ENCODE measurements at regions not wholly inside any gene's neighbourhood (a gene's known extent, or its start where the extent isn't known, plus 50 kb on each side); places are given as distances from the start of the nearest gene placed in this dataset.
A peak's percentile ranks its signal among the peaks of the same experiment; 100 is the strongest.
"Not testable (repeated sequence)": the region's sequence is repeated elsewhere in the genome, so short reads cannot be mapped to it uniquely, and the experiment has no call there.

DNA sequence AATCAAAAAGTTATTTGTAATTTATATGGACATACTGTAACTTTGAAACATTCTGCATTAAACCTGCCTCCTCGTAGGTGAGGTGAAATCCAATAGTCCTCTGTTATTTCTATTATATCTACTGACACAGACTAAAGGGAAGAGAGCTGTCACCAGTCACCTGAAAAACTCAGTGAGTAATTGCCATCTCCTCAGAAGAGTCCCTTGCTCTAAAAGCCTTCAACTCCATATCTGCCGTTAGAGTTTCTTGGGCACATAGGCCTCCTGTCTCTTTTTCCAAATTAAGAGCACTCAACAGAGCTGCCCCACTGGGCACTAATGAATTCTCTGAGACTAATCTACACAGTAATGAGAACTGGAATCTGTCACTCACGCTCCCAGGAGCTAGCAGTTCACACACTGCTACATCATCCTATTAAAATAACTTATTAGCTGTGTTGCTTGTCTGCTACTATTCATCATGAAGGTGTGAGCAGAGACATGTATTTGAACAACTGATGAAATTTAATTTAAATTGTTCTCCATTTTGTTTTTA lies 67.3 kb upstream of the VCAN start:
- no peaks in the 10 kb centered on the region for H3K9me3 ChIP-seq
- no peak overlapping the region for H3K27ac ChIP-seq
- TF ChIP-seq, protein P1, sequence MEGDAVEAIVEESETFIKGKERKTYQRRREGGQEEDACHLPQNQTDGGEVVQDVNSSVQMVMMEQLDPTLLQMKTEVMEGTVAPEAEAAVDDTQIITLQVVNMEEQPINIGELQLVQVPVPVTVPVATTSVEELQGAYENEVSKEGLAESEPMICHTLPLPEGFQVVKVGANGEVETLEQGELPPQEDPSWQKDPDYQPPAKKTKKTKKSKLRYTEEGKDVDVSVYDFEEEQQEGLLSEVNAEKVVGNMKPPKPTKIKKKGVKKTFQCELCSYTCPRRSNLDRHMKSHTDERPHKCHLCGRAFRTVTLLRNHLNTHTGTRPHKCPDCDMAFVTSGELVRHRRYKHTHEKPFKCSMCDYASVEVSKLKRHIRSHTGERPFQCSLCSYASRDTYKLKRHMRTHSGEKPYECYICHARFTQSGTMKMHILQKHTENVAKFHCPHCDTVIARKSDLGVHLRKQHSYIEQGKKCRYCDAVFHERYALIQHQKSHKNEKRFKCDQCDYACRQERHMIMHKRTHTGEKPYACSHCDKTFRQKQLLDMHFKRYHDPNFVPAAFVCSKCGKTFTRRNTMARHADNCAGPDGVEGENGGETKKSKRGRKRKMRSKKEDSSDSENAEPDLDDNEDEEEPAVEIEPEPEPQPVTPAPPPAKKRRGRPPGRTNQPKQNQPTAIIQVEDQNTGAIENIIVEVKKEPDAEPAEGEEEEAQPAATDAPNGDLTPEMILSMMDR (IDR thresholded peaks at IDR 0.05) = no peak
- no peak for DNase-seq
- H3K4me3 ChIP-seq = no peak overlapping the region
- H3K27me3 ChIP-seq = no peaks in the 10 kb centered on the region
- H3K36me3 ChIP-seq = no peaks in the 10 kb centered on the region
- peaks cover 0 to 12% of the 10 kb centered on the region in 2 donors for H3K4me1 ChIP-seq
- intact Hi-C loops (cut with DNase I) = no loop called here
- ATAC-seq = no peak

DNA sequence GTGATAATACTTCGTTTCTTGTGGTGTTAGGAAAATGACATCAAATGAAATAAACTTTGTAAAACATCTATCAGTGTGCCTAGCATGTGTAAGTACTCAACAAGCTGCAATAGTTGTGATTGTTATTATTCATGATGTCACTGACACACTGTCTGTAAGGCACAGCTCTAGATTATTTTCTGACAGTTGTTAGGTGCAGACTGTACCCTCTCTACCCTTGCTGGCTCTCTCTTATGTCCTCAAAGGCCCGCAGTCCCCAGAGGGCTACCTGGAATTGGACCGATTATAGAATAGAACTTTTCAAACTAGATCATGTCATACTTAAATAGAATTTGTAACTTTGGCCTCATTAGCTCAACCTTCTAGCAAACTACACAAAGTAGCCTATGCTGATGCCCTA lies 65.9 kb upstream of the VCAN start:
- no peaks in the 10 kb centered on the region for H3K27me3 ChIP-seq
- peaks cover 0 to 23% of the 10 kb centered on the region in 2 donors for H3K4me1 ChIP-seq
- no peak overlapping the region for H3K27ac ChIP-seq
- H3K4me3 ChIP-seq = no peak overlapping the region
- H3K36me3 ChIP-seq = no peaks in the 10 kb centered on the region
- ATAC-seq = no peak
- intact Hi-C loops (cut with DNase I) = no loop called here
- peaks cover 0 to 4% of the 10 kb centered on the region in 2 donors for H3K9me3 ChIP-seq
- TF ChIP-seq, protein P1 (IDR thresholded peaks at IDR 0.05) = no peak
- DNase-seq = no peak

- H3K4me1 ChIP-seq = peaks cover 0 to 11% of the 10 kb centered on the region in 2 donors
- DNase-seq = no peak
- H3K4me3 ChIP-seq = no peak overlapping the region
- H3K36me3 ChIP-seq = no peaks in the 10 kb centered on the region
- TF ChIP-seq, protein P1 (IDR thresholded peaks at IDR 0.05) = no peak
- peaks cover 0 to 4% of the 10 kb centered on the region in 2 donors for H3K9me3 ChIP-seq
- intact Hi-C loops (cut with DNase I) = no loop called here
- no peaks in the 10 kb centered on the region for H3K27me3 ChIP-seq
- no peak overlapping the region for H3K27ac ChIP-seq
- ATAC-seq = no peak
Observed at GRCh38 chr5:83406906-83407305, 64.6 kb upstream of the VCAN start.

GRCh38 chr5:83407931-83408330 lies 63.6 kb upstream of the VCAN start:
- H3K27ac ChIP-seq = no peak overlapping the region
- H3K4me1 ChIP-seq = peaks cover 0 to 11% of the 10 kb centered on the region in 2 donors
- no peak overlapping the region for H3K4me3 ChIP-seq
- intact Hi-C loops (cut with DNase I) = no loop called here
- TF ChIP-seq, protein P1 (IDR thresholded peaks at IDR 0.05) = no peak
- H3K9me3 ChIP-seq = peaks cover 0 to 4% of the 10 kb centered on the region in 2 donors
- no peaks in the 10 kb centered on the region for H3K36me3 ChIP-seq
- ATAC-seq (no peak), DNase-seq (no peak)
- no peaks in the 10 kb centered on the region for H3K27me3 ChIP-seq

GRCh38 chr5:83408719-83409118 lies 62.8 kb upstream of the VCAN start:
- Histone ChIP-seq H3K36me3 (no peaks in the 10 kb centered on the region), H3K9me3 (peaks cover 0 to 4% of the 10 kb centered on the region in 2 donors), H3K4me3 (no peak overlapping the region), H3K27me3 (no peaks in the 10 kb centered on the region), H3K4me1 (peaks cover 0 to 11% of the 10 kb centered on the region in 2 donors), H3K27ac (no peak overlapping the region)
- TF ChIP-seq, protein P1 (IDR thresholded peaks at IDR 0.05) = no peak
- ATAC-seq = no peak
- intact Hi-C loops (cut with DNase I) = no loop called here
- no peak for DNase-seq

DNA sequence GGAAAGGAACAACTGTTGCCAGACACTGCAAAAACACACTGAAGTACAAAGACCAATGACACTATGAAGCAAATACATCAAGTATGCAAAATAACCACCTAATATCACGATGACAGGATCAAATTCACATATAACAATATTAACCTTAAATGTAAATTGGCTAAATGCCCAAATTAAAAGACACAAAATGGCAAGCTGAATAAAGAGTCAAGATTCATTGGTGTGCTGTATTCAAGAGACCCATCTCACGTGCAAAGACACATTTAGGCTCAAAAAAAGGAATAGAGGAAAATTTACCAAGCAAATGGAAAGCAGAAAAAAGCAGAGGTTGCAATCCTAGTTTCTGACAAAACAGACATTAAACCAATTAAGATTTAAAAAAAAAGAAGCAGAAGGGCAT lies 61.8 kb upstream of the VCAN start:
- intact Hi-C loops (cut with DNase I); H3K36me3 ChIP-seq; H3K4me3 ChIP-seq; DNase-seq; ATAC-seq; H3K27me3 ChIP-seq; H3K9me3 ChIP-seq: not testable (repeated sequence)
- Histone ChIP-seq H3K27ac (peak overlapping the region in 1 of 2 donors; percentile 2), H3K4me1 (peaks cover 0 to 11% of the 10 kb centered on the region in 2 donors)

DNA sequence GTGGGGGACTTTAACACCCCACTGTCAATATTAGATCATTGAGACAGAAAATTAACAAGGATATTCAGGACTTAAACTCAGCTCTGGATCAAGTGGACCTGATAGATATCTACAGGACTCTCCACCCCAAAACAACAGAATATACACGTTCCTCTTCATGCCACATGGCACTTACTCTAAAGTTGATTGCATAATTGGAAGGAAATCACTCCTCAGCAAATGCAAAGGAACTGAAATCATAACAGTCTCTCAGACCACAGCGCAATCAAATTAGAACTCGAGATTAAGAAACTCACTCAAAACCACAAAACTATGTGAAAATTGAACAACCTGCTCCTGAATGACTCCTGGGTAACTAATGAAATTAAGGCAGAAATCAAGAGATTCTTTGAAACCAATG lies 61.2 kb upstream of the VCAN start:
- intact Hi-C loops (cut with DNase I); H3K4me3 ChIP-seq; ATAC-seq; H3K36me3 ChIP-seq; DNase-seq; H3K9me3 ChIP-seq; H3K27me3 ChIP-seq: not testable (repeated sequence)
- Histone ChIP-seq H3K4me1 (peaks cover 0 to 11% of the 10 kb centered on the region in 2 donors), H3K27ac (peak overlapping the region in 1 of 2 donors; percentile 2)

Data from left lung (tissue), 4 donors.